ENCODE measurements at regions not wholly inside any gene's neighbourhood (a gene's known extent, or its start where the extent isn't known, plus 50 kb on each side); places are given as distances from the start of the nearest gene placed in this dataset.
"Not testable (repeated sequence)": the region's sequence is repeated elsewhere in the genome, so short reads cannot be mapped to it uniquely, and the experiment has no call there.

GRCh38 chr5:17895288-17896033, 261.2 kb downstream of the TAF11L14 start:
- DNase-seq = no peak

- no peak for DNase-seq
Observed at GRCh38 chr5:17896605-17897004, 262.3 kb downstream of the TAF11L14 start.

- DNase-seq = no peak
Observed at GRCh38 chr5:17897776-17898175, 263.5 kb downstream of the TAF11L14 start.

- DNase-seq = no peak
Observed at GRCh38 chr5:17898766-17899165, 264.5 kb downstream of the TAF11L14 start.

GRCh38 chr5:17907094-17907493, 272.8 kb downstream of the TAF11L14 start:
- DNase-seq = no peak

DNA sequence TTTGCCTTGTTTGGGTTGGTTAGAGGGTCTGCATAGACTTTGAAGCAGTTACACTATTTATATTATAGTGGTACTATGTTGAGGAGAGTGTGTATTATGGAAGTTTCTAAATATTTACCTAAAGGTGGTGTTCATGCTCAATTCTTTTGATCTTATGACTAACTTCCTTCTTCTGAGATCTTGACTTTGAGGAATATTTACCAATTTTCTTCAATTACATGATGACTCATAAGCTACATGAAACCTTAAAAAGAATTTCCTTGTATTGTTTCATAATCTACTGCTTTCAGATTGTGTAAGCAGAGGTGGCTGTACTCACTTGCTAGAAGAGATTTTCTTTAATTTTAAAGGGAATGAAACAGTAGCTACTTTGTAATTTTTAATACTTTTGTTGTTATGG, 276.1 kb downstream of the TAF11L14 start:
- no peak for DNase-seq

DNA sequence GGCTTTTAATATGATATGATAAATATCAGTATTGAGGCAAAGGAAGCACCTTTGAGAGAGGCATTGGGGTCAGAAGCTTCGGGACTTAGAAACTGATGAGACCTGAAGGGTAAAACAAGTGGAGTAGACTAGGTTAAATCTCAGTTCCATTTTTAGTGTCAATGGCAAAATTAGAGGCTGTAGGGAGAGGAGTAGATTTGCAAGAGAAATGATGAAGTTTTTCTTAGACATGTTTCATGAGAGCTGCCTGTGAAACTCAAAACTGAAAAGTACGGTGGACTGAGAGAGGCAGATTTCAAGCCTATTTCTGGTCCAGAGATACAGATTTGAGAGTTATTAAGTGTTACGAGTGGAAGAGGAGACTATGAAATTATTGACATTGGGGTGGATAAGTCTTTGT, 278.5 kb downstream of the TAF11L14 start:
- DNase-seq = no peak

DNA sequence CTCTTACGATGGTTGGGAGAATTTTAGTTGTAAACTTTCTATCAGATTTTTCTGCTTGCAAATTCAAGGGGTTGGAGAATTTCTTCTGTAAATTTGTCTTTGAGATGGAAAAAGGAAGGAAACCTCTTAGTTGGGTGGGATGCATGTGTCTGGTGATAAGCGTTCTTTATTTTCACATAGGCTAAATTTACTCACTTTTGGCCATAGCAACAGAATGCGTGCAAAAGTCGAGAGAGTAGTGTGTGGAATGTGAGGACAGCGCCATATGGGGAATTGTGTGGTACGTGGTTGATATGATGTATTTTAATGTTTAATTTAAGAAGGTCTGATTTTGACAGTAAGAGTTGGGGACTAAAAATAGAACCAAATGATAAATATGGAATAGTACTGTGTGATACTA, 282.2 kb downstream of the TAF11L14 start:
- no peak for DNase-seq

- DNase-seq = no peak
Observed at GRCh38 chr5:17917465-17917864, 283.2 kb downstream of the TAF11L14 start.

- no peak for DNase-seq
Observed at GRCh38 chr5:17918373-17919104, 284.3 kb downstream of the TAF11L14 start.

DNA sequence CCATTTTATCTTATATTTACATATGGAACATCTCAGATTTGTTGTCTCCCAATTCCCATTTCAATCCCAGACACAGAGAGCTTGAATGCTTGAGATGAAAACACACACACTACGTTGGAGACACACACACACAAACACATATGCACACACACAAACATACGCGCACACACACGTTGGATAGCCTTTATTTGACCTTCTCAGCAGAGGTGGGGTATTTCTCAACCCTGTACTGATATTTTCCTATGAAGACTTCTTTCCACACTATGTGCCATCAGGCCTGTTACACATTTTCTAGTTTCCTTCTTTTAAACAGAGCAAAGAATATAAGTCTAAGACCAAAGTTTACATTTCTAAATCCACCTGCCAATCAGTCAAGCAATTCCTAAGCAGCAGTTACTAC, 291.0 kb downstream of the TAF11L14 start:
- DNase-seq = no peak

DNA sequence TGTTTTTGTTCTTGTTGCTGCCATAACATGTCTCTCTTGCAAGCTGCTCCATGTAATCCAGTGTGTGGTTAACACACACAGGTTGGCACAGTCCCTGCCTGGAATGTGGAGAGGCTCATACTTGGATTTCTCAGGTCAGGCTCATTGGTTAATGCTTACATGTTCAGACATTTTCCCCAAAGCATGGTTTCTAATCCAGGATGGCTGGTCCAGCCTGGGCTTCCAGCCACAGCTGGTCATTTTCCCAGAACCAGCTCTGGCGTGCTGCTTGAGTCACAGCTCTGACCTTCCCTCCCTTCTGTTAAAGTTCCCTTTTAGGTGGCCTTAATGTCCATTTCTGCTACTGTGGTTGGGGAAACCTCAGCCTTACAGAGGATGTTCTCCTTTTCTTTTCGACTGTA, 294.3 kb downstream of the TAF11L14 start:
- no peak for DNase-seq

GRCh38 chr5:17929171-17929570, 294.9 kb downstream of the TAF11L14 start:
- DNase-seq = no peak

DNA sequence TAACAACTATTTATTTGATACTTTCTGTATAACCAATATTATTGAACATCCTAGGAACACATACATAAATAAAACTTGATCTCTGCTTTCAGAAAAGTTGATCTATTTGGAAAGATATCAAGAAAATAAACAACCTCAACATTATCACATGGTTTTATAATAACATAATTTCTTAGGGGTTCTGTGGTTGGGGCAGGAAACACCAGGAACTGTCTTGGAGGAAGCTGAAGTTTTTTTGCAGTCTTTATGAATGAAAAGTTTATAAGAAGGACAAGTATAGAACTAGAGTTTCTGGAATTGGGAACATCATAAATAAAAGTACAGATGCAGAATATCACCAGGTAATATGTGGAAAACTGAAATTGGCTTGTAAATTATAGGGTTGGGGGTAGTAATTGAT, 296.1 kb downstream of the TAF11L14 start:
- no peak for DNase-seq

DNA sequence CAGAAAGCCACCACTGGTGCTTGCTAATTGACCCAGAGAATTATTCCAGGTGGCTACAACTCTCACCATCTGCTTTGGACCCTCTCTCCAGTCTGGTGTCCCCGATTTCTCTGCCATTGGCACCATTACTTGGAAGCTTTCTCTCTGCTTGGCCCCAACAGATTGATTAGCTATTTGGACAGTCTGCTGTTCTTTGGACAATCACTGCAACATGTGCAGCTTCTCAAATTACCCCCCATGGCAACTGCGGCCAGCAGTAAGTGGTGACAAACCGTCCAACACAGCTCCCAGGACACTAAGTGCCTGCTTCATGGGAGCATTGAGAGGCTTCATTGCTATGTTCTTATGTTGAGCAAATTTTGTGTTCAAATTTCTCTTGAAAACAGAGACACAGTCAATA, 309.8 kb downstream of the TAF11L14 start:
- no peak for DNase-seq

- DNase-seq = no peak
Observed at GRCh38 chr5:17947029-17947428, 312.8 kb downstream of the TAF11L14 start.

- no peak for DNase-seq
Observed at GRCh38 chr5:17951392-17952169, 317.3 kb downstream of the TAF11L14 start.

DNA sequence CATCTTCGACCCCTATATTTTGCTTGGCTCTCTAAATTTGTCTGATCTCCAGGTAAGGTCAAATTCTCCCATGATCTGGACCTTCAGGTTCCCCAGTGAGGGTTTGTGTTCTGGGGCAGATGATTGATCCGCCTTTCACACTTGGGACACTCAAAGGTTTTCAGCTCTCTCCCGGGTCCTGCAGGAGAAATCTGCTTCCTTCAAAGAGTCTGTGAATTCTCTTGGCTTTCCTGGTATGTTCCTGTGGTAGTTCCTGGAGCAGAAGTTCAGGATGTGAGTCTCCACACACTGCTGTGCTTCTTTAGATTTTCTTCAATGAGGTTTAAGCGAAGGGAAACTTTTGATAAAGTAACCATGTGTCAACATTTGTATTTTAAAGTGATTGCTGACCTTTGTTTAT, 318.0 kb downstream of the TAF11L14 start:
- no peak for DNase-seq

DNA sequence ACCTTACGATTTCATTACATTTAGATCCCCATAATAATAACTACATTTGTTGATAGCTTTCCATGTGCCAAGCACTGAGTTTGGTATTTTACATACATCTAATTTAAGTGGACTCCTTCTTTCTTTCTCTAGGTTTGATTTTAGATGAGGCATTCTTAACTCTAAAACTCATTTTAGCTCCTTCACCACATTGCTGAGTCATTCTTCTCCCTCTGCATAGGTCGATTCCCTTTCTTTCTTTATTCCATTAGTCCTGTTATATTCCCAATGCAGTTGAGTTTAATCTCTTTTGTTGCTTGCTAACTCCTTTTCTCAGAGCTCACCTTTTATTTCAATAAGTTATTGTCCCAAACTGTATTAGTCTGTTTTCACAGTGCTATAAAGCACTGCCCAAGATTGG, 329.8 kb downstream of the TAF11L14 start:
- DNase-seq = no peak

- DNase-seq = no peak
Observed at GRCh38 chr5:17966640-17967402, 332.6 kb downstream of the TAF11L14 start.

GRCh38 chr5:17976404-17976803, 342.1 kb downstream of the TAF11L14 start:
- DNase-seq = no peak

DNA sequence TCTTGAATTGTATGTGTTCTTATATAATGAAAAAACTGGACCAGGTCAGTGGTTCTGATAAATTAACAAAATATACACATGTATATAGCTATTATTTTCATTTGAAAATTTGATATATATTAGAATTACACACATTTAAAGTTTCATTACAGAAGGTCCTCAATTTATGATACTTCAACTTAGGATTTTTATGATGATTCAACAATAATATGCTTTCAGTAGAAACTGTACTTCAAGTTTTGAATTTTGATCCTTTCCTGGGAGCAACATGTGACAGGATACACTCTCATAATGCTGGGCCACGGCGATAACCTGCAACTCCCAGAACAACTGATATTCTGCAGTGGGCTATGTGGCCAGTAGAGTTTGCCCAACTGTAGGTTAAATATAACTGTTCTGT, 344.7 kb downstream of the TAF11L14 start:
- DNase-seq = no peak

GRCh38 chr5:17982626-17983025, 348.4 kb downstream of the TAF11L14 start:
- DNase-seq = not testable (repeated sequence)

Measured in activated effector memory CD4-positive, alpha-beta T cell treated with anti-CD3 and anti-CD28 coated beads, Interleukin-2, amount 50 U/mL, for 16 hours (primary cell).